ENCODE measurements at regions not wholly inside any gene's neighbourhood (a gene's known extent, or its start where the extent isn't known, plus 50 kb on each side); places are given as distances from the start of the nearest gene placed in this dataset.

GRCh38 chr12:19034937-19035336 lies 94.6 kb upstream of the PLEKHA5 start:
- TF ChIP-seq CTCF (IDR thresholded peaks at IDR 0.05; ENCODE audit: insufficient read depth, low read length) (no peak), GABPA (IDR thresholded peaks at IDR 0.05; ENCODE audit: low read depth) (no peak)

Measured in HL-60 (cell line).